Islet of Langerhans (tissue), 1 donor: ENCODE measurements at regions not wholly inside any gene's neighbourhood (a gene's known extent, or its start where the extent isn't known, plus 50 kb on each side); places are given as distances from the start of the nearest gene placed in this dataset.

Experiments used
- FAIRE-seq: peaks from one replicate; lab custom pipeline; 2011; peaks lifted over from hg19 to GRCh38; lab: Jason Lieb, UNC

- FAIRE-seq, result no peak
These were observed 203.5 kb downstream of the CBLN1 start for GRCh38 chr16:49078104-49078503.

GRCh38 chr16:49075709-49076108 lies 205.9 kb downstream of the CBLN1 start:
- no peak for FAIRE-seq

GRCh38 chr16:49068224-49068623 lies 213.4 kb downstream of the CBLN1 start:
- FAIRE-seq, result no peak

- no peak for FAIRE-seq
These were observed 213.9 kb downstream of the CBLN1 start for GRCh38 chr16:49067776-49068175.

DNA sequence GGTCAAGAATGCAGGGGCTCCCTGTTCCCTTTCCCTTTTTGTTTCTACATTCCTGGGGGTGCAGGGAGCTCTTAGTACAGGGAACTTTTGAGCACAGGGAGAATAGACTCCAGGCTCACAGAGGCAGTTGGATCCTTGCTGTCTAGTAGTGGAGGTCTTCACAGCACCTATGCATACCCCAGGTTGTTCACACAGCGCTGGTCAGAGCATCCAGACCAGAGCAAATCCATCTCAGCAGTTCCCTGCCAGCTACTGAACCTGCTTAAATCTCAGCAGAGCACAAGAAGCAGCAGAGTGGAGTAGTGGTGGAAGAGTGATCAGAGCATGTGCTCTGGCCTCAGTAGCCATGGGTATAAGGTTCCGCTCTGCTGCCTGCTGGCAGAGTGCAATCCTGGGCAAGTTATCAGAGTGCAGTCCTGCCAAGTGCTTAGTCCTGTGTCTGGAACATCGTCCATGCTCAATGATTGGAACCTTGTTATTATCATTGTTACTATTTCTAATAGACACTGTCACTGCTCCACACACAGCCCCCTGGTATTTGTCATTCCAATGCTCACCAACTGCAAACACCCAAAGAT lies 220.4 kb downstream of the CBLN1 start:
- no peak for FAIRE-seq

DNA sequence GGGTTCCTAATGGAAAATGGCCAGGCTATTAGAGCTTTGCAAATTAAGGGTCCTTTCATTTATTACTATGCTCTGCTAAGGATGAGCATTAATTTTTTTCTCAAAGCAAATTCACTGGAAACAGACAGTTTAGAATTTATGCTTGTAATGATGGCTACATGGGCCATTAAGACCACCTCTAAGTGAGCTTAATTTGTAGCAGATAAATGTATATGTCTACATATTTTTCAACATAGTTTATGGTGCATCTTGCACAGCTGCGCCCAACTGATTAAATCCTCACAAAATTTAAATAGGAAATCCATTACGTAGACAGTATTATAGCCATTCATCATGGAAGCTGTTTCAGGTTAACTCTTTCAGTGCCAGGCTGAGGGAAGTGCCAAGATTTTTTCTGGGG lies 220.9 kb downstream of the CBLN1 start:
- FAIRE-seq, result no peak

DNA sequence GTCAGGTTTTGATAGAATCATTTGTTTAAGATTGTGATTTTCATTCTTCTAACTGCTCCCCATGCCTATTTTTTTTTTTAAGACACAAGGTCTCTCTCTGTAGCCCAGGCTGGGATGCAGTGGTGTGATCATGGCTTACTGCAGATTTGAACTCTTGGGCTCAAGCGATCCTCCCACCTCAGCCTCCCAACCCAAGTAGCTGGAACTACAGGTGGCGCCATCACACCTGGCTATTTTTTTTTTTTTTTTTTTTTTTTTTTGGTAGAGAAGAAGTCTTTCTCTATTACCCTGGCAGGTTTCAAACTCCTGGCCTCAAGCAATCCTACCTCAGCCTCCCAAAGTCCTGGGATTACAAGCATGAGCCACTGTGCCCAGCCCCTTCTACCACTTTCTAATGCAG lies 223.3 kb downstream of the CBLN1 start:
- no peak for FAIRE-seq

DNA sequence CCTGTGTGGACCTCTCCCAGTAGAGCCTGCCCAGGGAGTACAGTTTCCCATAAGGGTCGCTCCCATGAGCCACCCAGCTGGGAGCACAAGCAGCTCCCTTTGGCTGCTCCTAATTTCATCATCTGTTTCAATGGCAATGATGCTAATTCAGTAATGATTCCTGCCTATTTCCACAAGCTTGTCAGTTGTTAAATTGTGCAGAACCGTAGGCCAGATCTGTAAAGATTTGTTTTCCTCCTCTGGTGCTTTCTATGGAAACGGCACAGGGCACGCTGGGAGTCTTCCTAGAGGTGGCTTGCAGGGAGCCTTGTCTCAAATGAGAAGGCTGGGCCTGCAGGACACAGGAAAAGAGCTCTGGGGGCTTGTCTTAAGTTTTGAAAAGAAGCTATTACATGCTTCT lies 223.7 kb downstream of the CBLN1 start:
- no peak for FAIRE-seq

- FAIRE-seq, result no peak
These were observed 224.2 kb downstream of the CBLN1 start for GRCh38 chr16:49057391-49057790.

- FAIRE-seq, result no peak
These were observed 225.1 kb downstream of the CBLN1 start for GRCh38 chr16:49056546-49056945.

GRCh38 chr16:49055824-49056545 lies 225.7 kb downstream of the CBLN1 start:
- FAIRE-seq, result no peak

- FAIRE-seq, result no peak
These were observed 226.3 kb downstream of the CBLN1 start for GRCh38 chr16:49055291-49055690.

GRCh38 chr16:49054606-49055005 lies 227.0 kb downstream of the CBLN1 start:
- FAIRE-seq, result no peak

- no peak for FAIRE-seq
These were observed 228.8 kb downstream of the CBLN1 start for GRCh38 chr16:49052846-49053245.

DNA sequence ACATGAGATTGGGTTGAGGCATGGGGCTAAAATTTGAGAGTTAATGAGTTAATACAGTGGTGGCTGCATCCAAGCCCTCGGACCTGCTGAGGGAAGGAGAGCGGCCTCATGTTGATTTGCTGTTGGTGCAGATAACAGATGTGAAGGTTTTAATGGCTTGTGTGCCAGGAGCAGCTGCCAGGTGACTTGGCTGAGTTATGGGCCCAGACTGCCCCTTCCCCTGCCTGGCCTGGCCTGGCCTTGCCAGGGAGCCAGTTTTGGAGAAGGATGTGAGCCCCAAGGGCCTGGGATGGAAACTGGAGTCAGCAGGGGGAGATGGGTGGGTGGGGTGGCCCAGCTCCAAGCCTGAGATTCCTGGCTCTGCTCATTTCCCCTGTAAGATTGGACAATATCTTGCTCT lies 230.1 kb downstream of the CBLN1 start:
- no peak for FAIRE-seq

GRCh38 chr16:49050607-49051006 lies 231.0 kb downstream of the CBLN1 start:
- FAIRE-seq, result no peak

GRCh38 chr16:49049644-49050043 lies 232.0 kb downstream of the CBLN1 start:
- FAIRE-seq, result no peak

GRCh38 chr16:49049191-49049590 lies 232.4 kb downstream of the CBLN1 start:
- FAIRE-seq, result no peak

GRCh38 chr16:49048557-49048956 lies 233.1 kb downstream of the CBLN1 start:
- no peak for FAIRE-seq

- FAIRE-seq, result no peak
These were observed 245.5 kb downstream of the CBLN1 start for GRCh38 chr16:49036126-49036525.

GRCh38 chr16:49027420-49027819 lies 254.2 kb downstream of the CBLN1 start:
- no peak for FAIRE-seq

GRCh38 chr16:49026566-49027181 lies 255.0 kb downstream of the CBLN1 start:
- no peak for FAIRE-seq

DNA sequence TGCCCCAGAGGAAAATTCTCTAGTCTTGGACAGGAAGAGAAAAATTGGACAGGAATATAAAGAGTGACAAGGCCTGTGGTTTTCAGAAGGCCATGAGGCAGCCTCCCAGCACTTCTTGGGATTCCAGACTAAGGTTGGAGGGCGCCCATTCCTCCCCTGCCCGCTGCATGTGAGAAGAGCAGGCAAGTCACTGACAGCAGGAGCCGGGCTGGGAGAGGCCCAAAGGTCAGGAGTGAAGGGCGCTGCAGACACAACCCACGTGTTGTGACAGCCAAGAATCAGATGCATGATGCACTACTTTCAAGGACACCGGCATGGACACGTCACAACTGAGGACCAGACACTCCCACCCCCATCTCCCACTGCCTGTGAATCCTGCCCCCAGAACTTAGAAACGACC lies 256.7 kb downstream of the CBLN1 start:
- FAIRE-seq, result no peak

DNA sequence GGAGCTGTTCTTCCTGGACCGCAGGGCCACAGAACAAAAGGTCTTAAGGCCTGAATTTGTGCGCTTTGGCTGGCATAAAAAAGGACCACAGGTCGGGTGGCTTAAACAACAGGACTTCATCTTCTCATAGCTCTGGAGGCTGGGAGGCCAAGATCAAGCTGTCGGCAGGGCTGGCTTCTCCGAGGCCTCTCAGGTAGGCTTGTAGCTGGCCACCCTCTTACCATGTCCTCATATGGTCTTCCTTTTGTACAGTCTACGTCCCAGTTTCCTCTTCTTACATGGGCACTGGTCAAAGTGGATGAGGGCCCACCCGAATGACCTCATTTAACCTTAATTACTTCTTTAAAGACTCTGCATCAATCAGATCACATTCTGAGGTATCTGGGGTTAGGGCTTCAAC lies 257.6 kb downstream of the CBLN1 start:
- FAIRE-seq, result no peak
